ENCODE measurements at regions not wholly inside any gene's neighbourhood (a gene's known extent, or its start where the extent isn't known, plus 50 kb on each side); places are given as distances from the start of the nearest gene placed in this dataset.

GRCh38 chr15:62469874-62470688 is 305.0 kb upstream of the C2CD4B start:
- DNase-seq (ENCODE audit: low spot score): no peak

DNA sequence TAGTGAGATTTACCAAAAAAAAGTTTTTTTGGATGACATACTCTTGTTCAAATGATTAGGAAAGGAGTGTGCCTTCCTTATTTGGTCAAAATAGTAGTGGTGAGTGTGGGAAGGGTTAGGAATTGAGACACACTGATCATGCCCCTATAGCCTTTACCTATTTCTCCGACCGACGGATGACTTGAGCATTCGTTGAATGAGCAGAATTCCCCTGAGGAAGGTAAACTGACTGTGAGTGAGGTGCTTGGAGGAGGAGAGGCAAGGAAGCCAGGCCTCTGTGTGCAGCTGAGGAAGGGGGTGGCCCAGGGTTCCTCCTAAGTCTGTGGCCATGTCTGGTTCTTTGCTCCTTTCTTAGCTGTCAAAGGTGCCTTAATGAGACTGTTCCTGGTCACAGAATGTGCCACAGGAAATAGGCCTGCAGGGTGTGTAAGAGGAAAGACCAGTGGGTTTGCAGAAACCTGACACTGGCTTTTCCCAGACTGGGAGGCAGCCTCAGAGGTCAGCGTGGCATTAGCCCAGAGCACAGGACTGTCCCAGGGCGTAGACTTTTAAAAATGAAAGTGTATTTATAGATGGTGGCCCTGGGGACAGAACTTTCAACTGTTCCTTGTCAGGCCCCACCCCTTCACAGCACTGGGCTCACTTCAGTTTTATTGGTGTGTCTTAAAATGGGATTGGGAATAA is 307.7 kb upstream of the C2CD4B start:
- DNase-seq (ENCODE audit: low spot score): peak; percentile 27

DNA sequence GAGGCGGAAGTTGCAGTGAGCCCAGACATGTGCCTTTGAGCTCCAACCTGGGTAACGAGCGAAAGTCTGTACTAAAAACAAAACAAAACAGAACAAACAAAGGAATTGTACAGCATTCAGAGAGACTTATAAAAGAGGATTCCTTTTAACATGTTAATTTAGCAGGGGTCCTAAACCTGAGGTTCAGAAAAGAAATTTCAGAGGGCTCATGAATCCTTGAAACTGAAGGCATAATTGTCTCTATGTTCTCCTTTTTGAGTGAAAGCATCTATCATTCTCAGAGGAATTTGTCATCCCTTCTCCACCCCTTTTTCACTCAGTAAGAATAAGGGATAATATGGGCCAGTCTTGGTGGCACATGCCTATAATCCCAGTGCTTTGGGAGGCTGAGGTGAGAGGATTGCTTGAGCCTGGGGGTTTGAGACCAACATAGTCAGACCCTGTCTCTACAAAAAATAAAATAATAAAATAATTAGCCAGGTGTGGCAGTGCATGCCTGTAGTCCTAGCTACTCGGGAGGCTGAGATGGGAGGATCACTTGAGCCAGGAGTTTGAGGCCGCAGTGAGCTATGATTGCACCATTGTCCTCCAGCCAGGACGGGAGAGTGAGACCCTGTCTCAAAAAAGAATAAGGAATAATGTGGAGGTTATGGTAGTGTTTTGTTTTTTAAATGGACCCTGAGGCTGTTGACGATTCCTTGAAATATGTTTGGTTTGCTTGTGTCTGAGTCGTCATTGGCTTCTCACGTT is 309.1 kb upstream of the C2CD4B start:
- DNase-seq (ENCODE audit: low spot score): no peak

DNA sequence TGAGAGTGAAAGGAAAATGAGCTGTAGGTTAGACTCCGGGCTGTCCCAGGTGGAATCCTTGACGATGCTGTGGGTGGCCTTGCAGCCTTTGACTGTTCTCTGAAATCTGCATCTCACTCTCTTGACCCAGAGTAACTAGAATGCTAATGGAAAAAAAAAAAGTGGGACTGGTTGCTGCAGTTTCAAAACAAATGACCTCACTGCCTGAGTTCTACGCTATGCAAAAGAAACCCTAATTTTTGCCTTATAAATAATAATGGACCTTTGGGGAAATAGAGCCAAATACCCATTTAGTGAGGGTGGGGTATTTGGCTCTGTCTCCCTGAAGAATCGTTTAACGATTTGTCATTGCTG is 309.7 kb upstream of the C2CD4B start:
- no peak for DNase-seq (ENCODE audit: low spot score)

DNA sequence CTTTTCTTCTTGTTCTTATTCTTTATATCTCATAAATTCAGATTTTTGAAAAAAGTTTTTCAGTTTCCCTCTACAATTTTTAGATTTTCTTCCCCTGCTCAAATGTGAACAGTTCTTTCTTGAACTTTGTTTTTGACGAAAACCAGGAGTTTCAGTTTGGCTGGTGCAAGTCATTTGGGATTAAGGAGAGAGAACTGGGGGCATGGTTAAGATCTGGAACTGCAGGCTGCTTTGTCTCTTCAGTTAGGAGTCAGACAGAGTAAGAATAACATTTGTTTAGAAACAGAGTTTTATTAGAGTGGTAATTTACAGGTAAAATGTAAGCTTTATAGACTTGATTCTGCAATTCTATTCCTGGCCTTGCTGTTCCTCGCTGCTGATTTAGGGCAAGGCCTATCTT is 310.5 kb upstream of the C2CD4B start:
- DNase-seq (ENCODE audit: low spot score): no peak

DNA sequence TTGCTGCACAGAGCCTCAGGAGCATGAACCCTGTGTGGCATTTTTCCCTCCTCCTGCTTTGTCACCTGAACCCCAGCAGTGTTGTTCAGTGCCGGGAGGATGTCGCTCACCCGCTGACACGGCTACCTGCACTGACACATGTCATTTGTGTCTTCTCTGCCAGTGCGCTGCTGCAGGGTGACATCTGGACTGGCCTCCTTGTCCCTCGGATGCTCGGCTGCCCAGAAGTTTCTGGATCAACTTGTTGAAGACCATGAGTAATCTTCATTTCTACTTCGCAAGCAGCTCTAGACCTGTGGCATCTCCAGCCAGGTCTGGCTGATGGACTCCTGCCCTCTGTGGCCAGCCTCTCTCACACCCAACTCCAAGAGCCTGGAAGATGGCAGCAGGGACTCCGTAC is 311.1 kb upstream of the C2CD4B start:
- no peak for DNase-seq (ENCODE audit: low spot score)

GRCh38 chr15:62477929-62478328 is 312.8 kb upstream of the C2CD4B start:
- DNase-seq (ENCODE audit: low spot score): no peak

DNA sequence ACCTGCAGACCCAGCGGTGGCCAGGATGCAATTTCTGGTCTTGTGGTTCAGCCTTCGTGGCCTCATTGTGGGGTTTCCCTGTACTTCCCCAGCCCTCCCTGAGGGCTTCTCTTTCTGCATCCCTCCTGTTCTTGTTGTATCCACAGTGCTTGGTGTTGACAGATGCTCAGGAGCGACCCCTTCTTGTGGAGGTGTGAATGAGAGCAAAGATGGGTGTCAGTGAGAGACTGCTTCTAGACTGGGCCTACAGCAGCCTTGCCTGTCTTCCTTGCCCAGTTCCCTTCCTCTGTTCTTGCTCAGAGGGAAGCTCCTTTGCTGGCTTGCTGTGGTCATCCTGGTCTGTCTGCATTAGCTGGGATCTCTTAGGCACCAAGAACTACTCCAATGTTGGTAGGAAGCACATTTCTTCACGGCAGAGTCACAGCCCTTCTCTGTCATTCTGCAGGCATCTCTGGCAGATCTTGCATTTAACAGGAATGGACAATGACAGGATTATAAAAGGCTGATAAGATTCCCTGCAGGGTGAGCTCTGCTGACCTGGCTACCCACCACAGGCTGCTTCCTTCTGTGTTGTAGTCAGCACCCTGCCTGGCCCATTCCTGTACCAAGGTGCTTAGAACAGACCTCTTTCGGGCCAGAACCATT is 317.8 kb upstream of the C2CD4B start:
- no peak for DNase-seq (ENCODE audit: low spot score)

DNA sequence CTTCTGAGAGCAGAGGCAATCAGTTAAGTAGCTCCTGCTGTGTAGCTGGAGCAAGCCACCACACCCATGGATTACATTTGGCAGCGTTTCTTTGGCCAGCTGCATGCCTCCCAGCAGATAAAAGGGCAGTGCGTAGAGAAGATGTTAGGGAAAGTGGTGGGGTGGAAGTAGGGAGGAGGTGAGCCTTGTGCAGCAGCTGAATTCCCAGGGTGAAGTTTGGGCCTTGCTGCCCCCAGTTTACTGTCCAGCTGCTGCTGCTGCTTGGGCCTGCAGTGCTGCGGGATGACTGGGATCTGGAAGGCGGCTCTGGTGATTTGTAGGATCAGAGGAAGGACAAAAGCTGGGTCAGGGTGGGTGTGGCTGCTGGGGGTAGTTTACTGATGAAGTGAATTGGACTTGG is 318.7 kb upstream of the C2CD4B start:
- peak; percentile 31 for DNase-seq (ENCODE audit: low spot score)

DNA sequence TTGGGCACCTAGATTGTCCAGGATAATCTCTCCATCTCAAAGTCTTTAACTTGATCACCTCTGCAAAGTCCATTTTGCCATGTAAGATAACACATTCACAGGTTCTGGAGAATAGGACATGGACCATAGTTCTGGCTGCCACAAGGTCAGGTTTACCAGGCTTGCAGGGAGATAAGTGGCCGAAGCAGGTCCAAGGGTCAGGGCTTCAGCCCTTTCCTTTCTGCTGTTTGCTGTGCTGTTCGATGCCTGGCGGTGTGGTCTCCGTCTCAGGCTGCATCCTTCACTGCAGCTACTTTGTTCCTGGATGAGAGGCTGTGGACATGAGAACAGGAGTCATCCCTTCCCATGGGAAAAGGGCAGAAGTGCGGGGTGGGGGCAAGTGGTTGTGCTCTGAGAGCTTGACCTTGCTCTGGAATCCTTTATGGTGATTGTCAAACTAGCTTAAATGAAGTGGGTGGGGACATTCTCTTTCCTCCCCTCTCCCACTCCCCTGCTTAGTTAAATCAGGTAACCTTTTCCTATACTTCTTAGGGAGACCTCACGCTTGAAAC is 320.2 kb upstream of the C2CD4B start:
- no peak for DNase-seq (ENCODE audit: low spot score)

GRCh38 chr15:62486041-62486440 is 321.0 kb upstream of the C2CD4B start:
- no peak for DNase-seq (ENCODE audit: low spot score)

GRCh38 chr15:62488387-62488786 is 323.3 kb upstream of the C2CD4B start:
- no peak for DNase-seq (ENCODE audit: low spot score)

GRCh38 chr15:62491642-62492041 is 326.6 kb upstream of the C2CD4B start:
- DNase-seq (ENCODE audit: low spot score): no peak

- DNase-seq (ENCODE audit: low spot score): no peak
Measured at GRCh38 chr15:62492900-62493299, 327.8 kb upstream of the C2CD4B start.

DNA sequence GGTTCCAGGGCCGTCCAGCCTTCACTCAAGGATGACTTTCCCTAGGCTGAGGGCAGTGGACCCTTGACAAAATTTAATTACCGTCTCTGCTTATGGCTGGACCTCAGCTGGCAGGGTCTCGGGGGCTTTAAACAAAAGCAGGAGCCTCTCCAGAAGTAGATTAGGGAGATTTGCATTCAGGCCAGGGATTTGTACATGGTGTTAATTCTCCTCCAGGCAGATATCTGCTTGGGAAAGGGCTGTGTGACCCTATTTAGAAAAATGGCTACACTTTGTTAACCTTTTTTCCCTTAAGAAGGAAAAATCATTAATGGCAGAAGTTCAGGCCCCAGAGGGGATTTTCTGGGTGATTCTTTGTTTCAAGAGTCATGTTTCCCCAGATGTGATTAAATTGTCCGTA is 329.1 kb upstream of the C2CD4B start:
- DNase-seq (ENCODE audit: low spot score): no peak

- no peak for DNase-seq (ENCODE audit: low spot score)
Measured at GRCh38 chr15:62495670-62496614, 330.9 kb upstream of the C2CD4B start.

- DNase-seq (ENCODE audit: low spot score): no peak
Measured at GRCh38 chr15:62497356-62497755, 332.3 kb upstream of the C2CD4B start.

DNA sequence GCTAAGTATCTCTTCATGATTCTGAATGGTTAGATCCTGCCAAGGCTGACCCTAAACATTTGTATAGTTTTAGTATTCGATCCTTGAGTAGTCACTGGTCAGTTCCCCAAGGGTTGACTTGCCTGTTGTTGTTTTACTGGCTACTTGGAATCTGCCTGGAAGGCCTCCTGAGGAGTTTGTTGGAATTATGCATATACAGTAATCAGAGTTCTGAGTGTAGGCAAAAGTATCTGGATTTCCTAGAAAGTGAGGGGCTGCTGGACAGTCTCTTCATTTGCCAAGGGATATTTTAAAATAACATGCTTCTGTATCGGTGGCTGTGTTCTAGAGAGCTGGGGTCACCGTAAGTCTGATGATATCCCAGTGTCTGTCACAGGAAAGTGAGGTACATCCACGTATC is 333.2 kb upstream of the C2CD4B start:
- no peak for DNase-seq (ENCODE audit: low spot score)

DNA sequence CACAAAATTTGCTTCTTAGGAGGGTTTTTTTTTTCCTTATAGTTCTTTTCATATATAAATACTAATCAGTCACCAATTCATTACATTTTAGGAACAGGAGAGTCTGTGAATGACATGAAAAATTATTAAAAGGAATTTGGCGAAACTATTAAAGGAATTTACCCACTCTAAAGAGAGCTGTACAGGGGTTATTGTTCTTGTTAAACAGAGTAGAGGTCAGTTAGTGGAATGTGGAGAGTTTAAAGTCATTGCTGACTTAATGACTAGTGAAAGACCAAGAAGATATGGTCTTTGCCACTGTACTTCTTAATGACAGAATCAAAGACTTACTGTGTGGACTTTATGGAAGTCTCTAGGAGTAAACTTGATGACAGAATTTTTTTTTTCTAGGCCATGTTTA is 333.6 kb upstream of the C2CD4B start:
- no peak for DNase-seq (ENCODE audit: low spot score)

- no peak for DNase-seq (ENCODE audit: low spot score)
Measured at GRCh38 chr15:62500325-62500724, 335.2 kb upstream of the C2CD4B start.

- no peak for DNase-seq (ENCODE audit: low spot score)
Measured at GRCh38 chr15:62502451-62502850, 337.4 kb upstream of the C2CD4B start.
